ENCODE measurements at regions not wholly inside any gene's neighbourhood (a gene's known extent, or its start where the extent isn't known, plus 50 kb on each side); places are given as distances from the start of the nearest gene placed in this dataset.

- H3K27me3 ChIP-seq (ENCODE audit: control insufficient read depth, insufficient read depth, low read length): no peaks in the 10 kb centered on the region
- no peak for TF ChIP-seq CTCF (IDR thresholded peaks at IDR 0.05; ENCODE audit: low read depth, low read length)
- CTCF ChIA-PET: no interaction called here
- no peak for DNase-seq (ENCODE audit: low read depth, low spot score)
- no peak overlapping the region for H3K27ac ChIP-seq (ENCODE audit: low read depth, low read length)
- POLR2A ChIA-PET: no interaction called here
- no peak overlapping the region for H3K4me3 ChIP-seq (ENCODE audit: low read depth, low read length)
- H3K9me3 ChIP-seq (ENCODE audit: control insufficient read depth, insufficient read depth, low read length): no peaks in the 10 kb centered on the region
These were observed 302.7 kb upstream of the KCNMB2 start for GRCh38 chr3:178233371-178234071.

- POLR2A ChIA-PET: no interaction called here
These were observed 299.5 kb upstream of the KCNMB2 start for GRCh38 chr3:178236555-178237277.

GRCh38 chr3:178238179-178238578, 298.1 kb upstream of the KCNMB2 start:
- TF ChIP-seq CTCF (IDR thresholded peaks at IDR 0.05; ENCODE audit: low read depth, low read length): no peak
- Histone ChIP-seq H3K9me3 (ENCODE audit: control insufficient read depth, insufficient read depth, low read length) (no peaks in the 10 kb centered on the region), H3K27me3 (ENCODE audit: control insufficient read depth, insufficient read depth, low read length) (no peaks in the 10 kb centered on the region), H3K4me3 (ENCODE audit: low read depth, low read length) (no peak overlapping the region), H3K27ac (ENCODE audit: low read depth, low read length) (no peak overlapping the region)
- POLR2A ChIA-PET: no interaction called here
- DNase-seq (ENCODE audit: low read depth, low spot score): no peak
- CTCF ChIA-PET: interaction anchor here (0.7 kb wide), 1 partner anchor 19 kb away, joined by 3 read pairs; no protein-coding TSS in a partner anchor

More at GRCh38 chr3:178236555-178237277, 299.5 kb upstream of the KCNMB2 start:
- no peak for DNase-seq (ENCODE audit: low read depth, low spot score)
- H3K4me3 ChIP-seq (ENCODE audit: low read depth, low read length): no peak overlapping the region
- CTCF ChIA-PET: interaction anchor here (0.6 kb wide), 1 partner anchor 9 kb away, joined by 3 read pairs; no protein-coding TSS in a partner anchor
- TF ChIP-seq CTCF (IDR thresholded peaks at IDR 0.05; ENCODE audit: low read depth, low read length): no peak
- H3K27ac ChIP-seq (ENCODE audit: low read depth, low read length): no peak overlapping the region
- H3K27me3 ChIP-seq (ENCODE audit: control insufficient read depth, insufficient read depth, low read length): no peaks in the 10 kb centered on the region
- no peaks in the 10 kb centered on the region for H3K9me3 ChIP-seq (ENCODE audit: control insufficient read depth, insufficient read depth, low read length)

- CTCF ChIA-PET: no interaction called here
- Histone ChIP-seq H3K27me3 (ENCODE audit: control insufficient read depth, insufficient read depth, low read length) (no peaks in the 10 kb centered on the region), H3K4me3 (ENCODE audit: low read depth, low read length) (no peak overlapping the region), H3K27ac (ENCODE audit: low read depth, low read length) (no peak overlapping the region), H3K9me3 (ENCODE audit: control insufficient read depth, insufficient read depth, low read length) (no peaks in the 10 kb centered on the region)
- TF ChIP-seq CTCF (IDR thresholded peaks at IDR 0.05; ENCODE audit: low read depth, low read length): no peak
- DNase-seq (ENCODE audit: low read depth, low spot score): peak; percentile 11
- POLR2A ChIA-PET: interaction anchor here (0.6 kb wide), 1 partner anchor 244 kb away, joined by 9 read pairs; no protein-coding TSS in a partner anchor
These were observed 291.2 kb upstream of the KCNMB2 start for GRCh38 chr3:178244733-178245709.
